ENCODE measurements at regions not wholly inside any gene's neighbourhood (a gene's known extent, or its start where the extent isn't known, plus 50 kb on each side); places are given as distances from the start of the nearest gene placed in this dataset.

- no peaks in the 10 kb centered on the region for H3K27me3 ChIP-seq (ENCODE audit: control insufficient read depth, insufficient read depth, low read length, poor library complexity, severe bottlenecking)
- no peak overlapping the region for H3K27ac ChIP-seq (ENCODE audit: low read depth, low read length)
- DNase-seq, result no peak
- H3K4me3 ChIP-seq (ENCODE audit: low read length), result no peak overlapping the region
- WGBS, 2 experiments (ENCODE audit: insufficient coverage in 1 of 2, insufficient read length in 1 of 2), result 88 to 93% methylated on average over 4 of the region's 4 CpGs
- no peak overlapping the region for H3K9ac ChIP-seq (ENCODE audit: extremely low read depth, low read length, poor library complexity, severe bottlenecking)
- H3K36me3 ChIP-seq (ENCODE audit: control insufficient read depth, insufficient read depth, low read length), result no peaks in the 10 kb centered on the region
- peaks cover 8% of the 10 kb centered on the region for H3K9me3 ChIP-seq (ENCODE audit: control insufficient read depth, low read length)
- no peaks in the 10 kb centered on the region for H3K36me3 Mint-ChIP-seq (ENCODE audit: low read depth)
- no peaks in the 10 kb centered on the region for H3K27me3 Mint-ChIP-seq (ENCODE audit: insufficient read depth)
- no peak for TF ChIP-seq CTCF (conservative IDR thresholded peaks at IDR 0.05)
- peaks cover 2% of the 10 kb centered on the region for H3K9me3 Mint-ChIP-seq
- peaks cover 4% of the 10 kb centered on the region for H3K4me1 ChIP-seq (ENCODE audit: control insufficient read depth, insufficient read depth, low read length)
- H3K4me3 Mint-ChIP-seq, result no peak overlapping the region
- peaks cover 7% of the 10 kb centered on the region for H3K4me1 Mint-ChIP-seq
- H3K27ac Mint-ChIP-seq, result no peak overlapping the region
These were observed 90.1 kb upstream of the WDR26 start for GRCh38 chr1:224524679-224525078.

GRCh38 chr1:224525411-224526040 lies 90.6 kb upstream of the CNIH3 start:
- Mint-ChIP-seq H3K4me1 (peaks cover 7% of the 10 kb centered on the region), H3K27ac (no peak overlapping the region), H3K27me3 (ENCODE audit: insufficient read depth) (no peaks in the 10 kb centered on the region), H3K9me3 (peaks cover under 1% of the 10 kb centered on the region), H3K36me3 (ENCODE audit: low read depth) (no peaks in the 10 kb centered on the region), H3K4me3 (no peak overlapping the region)
- peaks cover 4% of the 10 kb centered on the region for H3K9me3 ChIP-seq (ENCODE audit: control insufficient read depth, low read length)
- no peak for DNase-seq
- H3K4me3 ChIP-seq (ENCODE audit: low read length), result no peak overlapping the region
- no peaks in the 10 kb centered on the region for H3K36me3 ChIP-seq (ENCODE audit: control insufficient read depth, insufficient read depth, low read length)
- peaks cover 4% of the 10 kb centered on the region for H3K4me1 ChIP-seq (ENCODE audit: control insufficient read depth, insufficient read depth, low read length)
- no peak overlapping the region for H3K9ac ChIP-seq (ENCODE audit: extremely low read depth, low read length, poor library complexity, severe bottlenecking)
- no peak for TF ChIP-seq CTCF (conservative IDR thresholded peaks at IDR 0.05)
- H3K27ac ChIP-seq (ENCODE audit: low read depth, low read length), result no peak overlapping the region
- no peaks in the 10 kb centered on the region for H3K27me3 ChIP-seq (ENCODE audit: control insufficient read depth, insufficient read depth, low read length, poor library complexity, severe bottlenecking)
- WGBS, 2 experiments (ENCODE audit: insufficient coverage in 1 of 2, insufficient read length in 1 of 2), result 92 to 93% methylated on average over 3 to 4 of the region's 4 CpGs

- 91 to 98% methylated on average over 8 to 10 of the region's 10 CpGs for WGBS, 2 experiments (ENCODE audit: insufficient coverage in 1 of 2, insufficient read length in 1 of 2)
- Mint-ChIP-seq H3K36me3 (ENCODE audit: low read depth) (no peaks in the 10 kb centered on the region), H3K27ac (no peak overlapping the region), H3K9me3 (no peaks in the 10 kb centered on the region), H3K27me3 (ENCODE audit: insufficient read depth) (no peaks in the 10 kb centered on the region), H3K4me1 (peaks cover 7% of the 10 kb centered on the region), H3K4me3 (no peak overlapping the region)
- peaks cover 4% of the 10 kb centered on the region for H3K4me1 ChIP-seq (ENCODE audit: control insufficient read depth, insufficient read depth, low read length)
- H3K4me3 ChIP-seq (ENCODE audit: low read length), result no peak overlapping the region
- H3K9me3 ChIP-seq (ENCODE audit: control insufficient read depth, low read length), result no peaks in the 10 kb centered on the region
- H3K9ac ChIP-seq (ENCODE audit: extremely low read depth, low read length, poor library complexity, severe bottlenecking), result no peak overlapping the region
- H3K27me3 ChIP-seq (ENCODE audit: control insufficient read depth, insufficient read depth, low read length, poor library complexity, severe bottlenecking), result no peaks in the 10 kb centered on the region
- H3K36me3 ChIP-seq (ENCODE audit: control insufficient read depth, insufficient read depth, low read length), result no peaks in the 10 kb centered on the region
- no peak for DNase-seq
- no peak for TF ChIP-seq CTCF (conservative IDR thresholded peaks at IDR 0.05)
- H3K27ac ChIP-seq (ENCODE audit: low read depth, low read length), result no peak overlapping the region
These were observed 89.3 kb upstream of the CNIH3 start for GRCh38 chr1:224526771-224527170.
